Astrocyte of the spinal cord (primary cell): ENCODE measurements at regions not wholly inside any gene's neighbourhood (a gene's known extent, or its start where the extent isn't known, plus 50 kb on each side); places are given as distances from the start of the nearest gene placed in this dataset.
"Not testable (repeated sequence)": the region's sequence is repeated elsewhere in the genome, so short reads cannot be mapped to it uniquely, and the experiment has no call there.

Experiments used
- DNase-seq: peaks from one replicate; pipeline ENCODE4 v3.0.0; 2011; ENCODE audit warnings: low read depth, low spot score
- H3K4me3 ChIP-seq: 2 replicates; pipeline ENCODE4 v1.5.1; 2011; ENCODE audit warnings: low read depth, mild to moderate bottlenecking, low read length, moderate library complexity
- in situ Hi-C: cut with HindIII; loops from 2 replicates; pipeline ENCODE4 v1.10.0; 2017; ENCODE audit warnings: low sequenced_read_pairs
- TF ChIP-seq, protein P1 (sequence below): IDR thresholded peaks from 2 replicates; pipeline ENCODE4 v1.5.1; 2012; ENCODE audit warnings: low read depth, mild to moderate bottlenecking, low read length, inconsistent platforms

DNA sequence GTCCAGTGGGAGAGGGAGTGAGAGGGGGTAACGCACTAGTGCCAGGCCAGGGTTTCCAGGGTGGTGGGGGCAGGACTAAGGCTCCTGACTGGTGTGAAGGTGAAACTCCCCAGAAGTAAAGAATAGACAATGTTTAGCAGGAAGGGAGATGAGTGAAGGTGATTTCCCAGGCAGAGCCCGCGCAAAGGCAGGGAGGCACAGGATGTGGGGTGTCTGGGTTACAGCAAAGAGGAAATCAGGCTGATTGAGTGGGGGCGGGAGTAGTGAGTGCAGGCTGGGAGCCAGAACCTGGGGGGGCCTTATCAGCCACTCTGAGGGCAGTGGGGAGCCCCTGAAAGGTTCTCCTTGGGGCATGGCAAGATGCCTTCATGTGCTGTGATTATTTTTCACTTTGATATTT, 167.5 kb downstream of the UTP18 start:
- H3K4me3 ChIP-seq = no peak overlapping the region
- no peak for DNase-seq
- TF ChIP-seq, protein P1, sequence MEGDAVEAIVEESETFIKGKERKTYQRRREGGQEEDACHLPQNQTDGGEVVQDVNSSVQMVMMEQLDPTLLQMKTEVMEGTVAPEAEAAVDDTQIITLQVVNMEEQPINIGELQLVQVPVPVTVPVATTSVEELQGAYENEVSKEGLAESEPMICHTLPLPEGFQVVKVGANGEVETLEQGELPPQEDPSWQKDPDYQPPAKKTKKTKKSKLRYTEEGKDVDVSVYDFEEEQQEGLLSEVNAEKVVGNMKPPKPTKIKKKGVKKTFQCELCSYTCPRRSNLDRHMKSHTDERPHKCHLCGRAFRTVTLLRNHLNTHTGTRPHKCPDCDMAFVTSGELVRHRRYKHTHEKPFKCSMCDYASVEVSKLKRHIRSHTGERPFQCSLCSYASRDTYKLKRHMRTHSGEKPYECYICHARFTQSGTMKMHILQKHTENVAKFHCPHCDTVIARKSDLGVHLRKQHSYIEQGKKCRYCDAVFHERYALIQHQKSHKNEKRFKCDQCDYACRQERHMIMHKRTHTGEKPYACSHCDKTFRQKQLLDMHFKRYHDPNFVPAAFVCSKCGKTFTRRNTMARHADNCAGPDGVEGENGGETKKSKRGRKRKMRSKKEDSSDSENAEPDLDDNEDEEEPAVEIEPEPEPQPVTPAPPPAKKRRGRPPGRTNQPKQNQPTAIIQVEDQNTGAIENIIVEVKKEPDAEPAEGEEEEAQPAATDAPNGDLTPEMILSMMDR = no peak
- in situ Hi-C loops = no loop called here

DNA sequence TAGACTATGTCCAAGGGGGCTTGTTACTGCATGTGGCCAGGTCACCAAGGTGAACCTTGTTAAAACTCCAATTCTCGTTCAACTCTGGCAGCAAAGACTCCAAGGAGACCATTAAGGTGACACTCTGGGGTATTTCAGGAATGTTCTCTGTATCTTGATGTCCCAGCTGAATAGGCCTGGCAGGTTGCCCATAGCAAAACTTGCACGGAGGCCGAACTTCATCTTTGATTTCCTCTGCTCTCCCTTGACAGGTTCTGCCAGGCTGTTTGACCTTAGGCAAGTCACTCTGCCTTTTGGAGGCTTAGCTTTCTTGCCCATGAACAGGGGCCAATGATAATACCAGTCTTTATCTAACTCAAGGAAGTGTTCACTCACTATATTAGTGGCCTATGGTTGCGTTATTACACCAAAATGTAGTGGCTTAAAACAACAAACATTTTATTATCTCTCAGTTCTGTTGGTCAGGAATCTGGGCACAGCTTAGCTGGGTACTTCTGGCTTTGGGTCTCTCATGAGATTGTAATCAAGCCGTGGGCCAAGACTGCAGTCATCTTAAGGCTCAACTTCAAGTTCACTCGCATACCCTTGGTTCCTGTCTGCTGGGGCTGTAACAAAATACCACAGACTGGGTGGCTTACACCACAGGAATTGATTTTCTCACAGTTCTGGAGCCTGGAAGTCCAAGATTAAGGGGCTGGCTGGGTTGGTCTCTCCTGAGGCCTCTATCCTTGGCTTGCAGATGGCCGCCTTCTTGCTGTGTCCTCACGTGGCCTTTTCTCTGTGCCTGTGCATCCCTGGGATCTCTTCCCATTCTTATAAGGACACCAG, 168.5 kb downstream of the UTP18 start:
- DNase-seq = no peak
- TF ChIP-seq, protein P1 = no peak
- in situ Hi-C loops = no loop called here
- H3K4me3 ChIP-seq = no peak overlapping the region

DNA sequence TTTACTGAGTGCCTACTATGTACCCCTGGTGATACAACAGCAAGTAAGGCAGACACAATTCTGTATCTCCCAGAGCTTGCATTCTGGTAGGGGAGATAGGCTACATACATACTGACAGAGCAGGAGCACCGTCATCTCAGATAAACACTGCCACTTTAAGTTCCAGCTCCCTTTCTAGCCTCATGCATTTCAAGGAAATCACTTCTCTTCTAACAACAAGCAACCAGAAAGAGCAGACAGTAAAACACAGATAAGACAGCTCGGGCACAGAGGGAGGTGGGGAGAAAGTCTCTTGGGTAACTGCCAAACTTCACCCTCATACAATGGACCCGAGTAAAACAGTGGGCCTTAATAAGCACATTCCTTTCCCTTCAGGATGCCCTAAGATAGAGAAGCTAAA, 169.6 kb downstream of the UTP18 start:
- in situ Hi-C loops, DNase-seq, H3K4me3 ChIP-seq: not testable (repeated sequence)

DNA sequence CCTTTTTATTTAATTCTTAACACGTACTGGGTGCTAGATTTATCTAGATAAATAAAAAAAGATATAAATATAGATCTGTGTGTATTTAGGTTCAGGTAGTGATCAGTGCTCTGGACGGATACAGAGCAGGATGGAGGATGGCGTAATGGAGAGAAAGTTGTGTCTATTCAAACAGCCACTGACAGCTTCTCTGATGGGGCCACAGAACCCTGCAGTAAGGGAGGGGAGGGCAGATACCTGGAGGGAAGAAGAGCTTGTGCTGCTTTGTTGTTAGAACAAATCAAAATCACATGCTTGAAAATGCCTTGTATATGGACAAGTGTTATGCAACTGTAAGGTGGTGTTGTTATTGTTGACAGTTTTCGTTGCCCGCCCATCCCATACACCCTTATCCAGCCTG, 170.2 kb downstream of the UTP18 start:
- in situ Hi-C loops = no loop called here
- no peak for DNase-seq
- TF ChIP-seq, protein P1 = no peak
- H3K4me3 ChIP-seq = no peak overlapping the region

DNA sequence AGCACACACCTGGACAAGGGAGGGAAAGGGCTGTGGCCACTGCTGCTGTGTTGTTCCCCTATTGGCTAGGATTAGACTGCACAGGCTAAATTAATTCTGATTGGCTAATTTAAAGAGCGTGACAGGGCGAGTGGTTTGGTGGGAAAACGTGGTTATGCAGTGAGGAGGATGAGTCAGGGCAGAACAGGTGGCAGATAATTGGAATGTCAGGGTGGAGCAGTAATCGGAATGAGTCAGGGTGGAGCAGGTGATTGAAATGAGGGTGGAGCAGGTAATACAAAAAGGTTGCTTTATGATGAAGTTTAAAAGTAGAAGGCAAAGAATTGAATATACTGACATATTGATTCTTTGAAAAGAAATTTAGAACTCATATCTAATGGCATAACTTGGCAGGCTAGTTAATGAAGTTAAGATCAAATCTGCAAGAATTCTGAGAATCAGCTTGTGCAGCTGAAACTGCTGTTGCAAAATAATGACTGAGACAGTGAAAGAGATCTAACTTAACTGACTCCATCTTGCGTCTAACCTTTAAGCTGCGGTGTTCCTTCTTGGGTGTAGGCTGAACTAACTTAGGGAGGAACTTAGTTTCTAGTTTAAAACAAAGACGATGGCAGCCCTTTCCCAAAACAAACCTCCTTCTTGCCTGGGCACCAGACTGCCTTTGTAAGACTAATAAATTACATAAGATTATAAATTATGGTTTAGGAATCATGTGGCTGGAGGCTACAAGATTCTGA, 174.3 kb downstream of the UTP18 start:
- H3K4me3 ChIP-seq = no peak overlapping the region
- TF ChIP-seq, protein P1 = no peak
- DNase-seq = no peak
- in situ Hi-C loops = no loop called here

DNA sequence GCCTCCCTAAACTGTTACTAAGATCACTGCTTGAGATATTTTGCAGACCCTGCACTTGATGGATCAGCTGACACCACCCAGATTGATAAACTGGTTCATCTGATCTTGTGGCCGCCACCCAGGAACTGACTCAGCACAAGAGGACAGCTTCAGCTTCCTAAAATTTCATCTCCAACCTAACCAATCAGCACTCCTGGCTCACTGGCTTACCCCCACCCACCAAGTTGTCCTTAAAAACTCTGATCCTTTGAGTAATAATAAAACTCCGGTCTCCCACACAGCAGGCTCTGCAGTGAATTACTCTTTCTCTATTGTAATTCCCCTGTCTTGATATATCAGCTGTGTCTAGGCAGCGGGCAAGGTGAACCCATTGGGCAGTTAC, 174.8 kb downstream of the UTP18 start:
- no peak overlapping the region for H3K4me3 ChIP-seq
- in situ Hi-C loops = no loop called here
- no peak for DNase-seq
- TF ChIP-seq, protein P1 = no peak

DNA sequence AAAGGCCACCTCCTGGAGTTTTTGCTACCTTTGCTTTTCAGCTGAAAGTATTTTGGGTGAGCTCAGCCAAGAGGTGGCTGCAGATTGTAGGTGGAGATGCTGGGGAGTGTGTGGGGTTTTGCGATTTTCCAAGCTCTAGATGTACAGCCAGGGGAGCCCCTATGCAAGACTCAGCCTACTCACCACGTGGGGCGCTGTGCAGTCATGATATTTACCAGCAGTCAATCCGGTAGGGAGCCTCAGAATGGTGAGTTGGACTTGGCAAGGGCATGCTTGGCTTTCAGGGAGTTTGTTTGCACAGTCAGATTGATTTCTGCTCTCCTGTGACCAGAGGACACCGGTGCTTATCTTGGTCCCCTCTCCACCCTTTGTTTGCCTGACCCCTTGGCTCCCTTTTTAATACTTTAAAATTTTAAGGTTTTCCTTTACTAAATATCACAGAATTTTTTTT, 175.3 kb downstream of the UTP18 start:
- no peak overlapping the region for H3K4me3 ChIP-seq
- no peak for DNase-seq
- TF ChIP-seq, protein P1 = peak; percentile 22
- in situ Hi-C loops = no loop called here
